ENCODE measurements at regions not wholly inside any gene's neighbourhood (a gene's known extent, or its start where the extent isn't known, plus 50 kb on each side); places are given as distances from the start of the nearest gene placed in this dataset.
"Not testable (repeated sequence)": the region's sequence is repeated elsewhere in the genome, so short reads cannot be mapped to it uniquely, and the experiment has no call there.

- TF ChIP-seq, protein P1, sequence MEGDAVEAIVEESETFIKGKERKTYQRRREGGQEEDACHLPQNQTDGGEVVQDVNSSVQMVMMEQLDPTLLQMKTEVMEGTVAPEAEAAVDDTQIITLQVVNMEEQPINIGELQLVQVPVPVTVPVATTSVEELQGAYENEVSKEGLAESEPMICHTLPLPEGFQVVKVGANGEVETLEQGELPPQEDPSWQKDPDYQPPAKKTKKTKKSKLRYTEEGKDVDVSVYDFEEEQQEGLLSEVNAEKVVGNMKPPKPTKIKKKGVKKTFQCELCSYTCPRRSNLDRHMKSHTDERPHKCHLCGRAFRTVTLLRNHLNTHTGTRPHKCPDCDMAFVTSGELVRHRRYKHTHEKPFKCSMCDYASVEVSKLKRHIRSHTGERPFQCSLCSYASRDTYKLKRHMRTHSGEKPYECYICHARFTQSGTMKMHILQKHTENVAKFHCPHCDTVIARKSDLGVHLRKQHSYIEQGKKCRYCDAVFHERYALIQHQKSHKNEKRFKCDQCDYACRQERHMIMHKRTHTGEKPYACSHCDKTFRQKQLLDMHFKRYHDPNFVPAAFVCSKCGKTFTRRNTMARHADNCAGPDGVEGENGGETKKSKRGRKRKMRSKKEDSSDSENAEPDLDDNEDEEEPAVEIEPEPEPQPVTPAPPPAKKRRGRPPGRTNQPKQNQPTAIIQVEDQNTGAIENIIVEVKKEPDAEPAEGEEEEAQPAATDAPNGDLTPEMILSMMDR (IDR thresholded peaks at IDR 0.05; ENCODE audit: insufficient read depth, low read length, poor library complexity, severe bottlenecking) = not testable (repeated sequence)
- not testable (repeated sequence) for TF ChIP-seq EZH2phosphoT487 (conservative IDR thresholded peaks at IDR 0.05; ENCODE audit: low read length)
Observed at GRCh38 chr7:65754070-65754469, 118.8 kb upstream of the VKORC1L1 start.
